ENCODE measurements at regions not wholly inside any gene's neighbourhood (a gene's known extent, or its start where the extent isn't known, plus 50 kb on each side); places are given as distances from the start of the nearest gene placed in this dataset.

DNA sequence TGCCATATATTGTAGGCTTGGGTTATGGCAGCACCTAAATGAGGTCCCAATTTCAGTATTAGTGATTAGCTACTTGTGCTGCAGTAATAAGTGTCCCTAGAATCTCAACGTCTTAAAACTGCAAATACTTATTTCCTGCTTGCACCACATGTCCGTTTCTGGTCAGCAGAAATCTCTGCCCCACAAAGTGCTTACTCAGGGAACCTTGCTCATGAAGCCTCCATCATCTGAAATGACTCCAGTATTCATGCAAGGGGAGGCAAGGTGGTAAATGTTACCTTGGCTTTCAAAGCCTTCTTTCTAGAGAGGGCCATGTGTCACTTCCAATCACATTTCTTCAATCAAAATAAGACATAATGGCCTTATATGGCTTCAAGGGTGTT lies 274.2 kb upstream of the KAZN start:
- DNase-seq (ENCODE audit: low spot score) = no peak
- TF ChIP-seq, protein P1, sequence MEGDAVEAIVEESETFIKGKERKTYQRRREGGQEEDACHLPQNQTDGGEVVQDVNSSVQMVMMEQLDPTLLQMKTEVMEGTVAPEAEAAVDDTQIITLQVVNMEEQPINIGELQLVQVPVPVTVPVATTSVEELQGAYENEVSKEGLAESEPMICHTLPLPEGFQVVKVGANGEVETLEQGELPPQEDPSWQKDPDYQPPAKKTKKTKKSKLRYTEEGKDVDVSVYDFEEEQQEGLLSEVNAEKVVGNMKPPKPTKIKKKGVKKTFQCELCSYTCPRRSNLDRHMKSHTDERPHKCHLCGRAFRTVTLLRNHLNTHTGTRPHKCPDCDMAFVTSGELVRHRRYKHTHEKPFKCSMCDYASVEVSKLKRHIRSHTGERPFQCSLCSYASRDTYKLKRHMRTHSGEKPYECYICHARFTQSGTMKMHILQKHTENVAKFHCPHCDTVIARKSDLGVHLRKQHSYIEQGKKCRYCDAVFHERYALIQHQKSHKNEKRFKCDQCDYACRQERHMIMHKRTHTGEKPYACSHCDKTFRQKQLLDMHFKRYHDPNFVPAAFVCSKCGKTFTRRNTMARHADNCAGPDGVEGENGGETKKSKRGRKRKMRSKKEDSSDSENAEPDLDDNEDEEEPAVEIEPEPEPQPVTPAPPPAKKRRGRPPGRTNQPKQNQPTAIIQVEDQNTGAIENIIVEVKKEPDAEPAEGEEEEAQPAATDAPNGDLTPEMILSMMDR (IDR thresholded peaks at IDR 0.05; ENCODE audit: extremely low read depth, missing control alignments) = no peak

GRCh38 chr1:14326857-14327256 lies 271.6 kb upstream of the KAZN start:
- TF ChIP-seq, protein P1 (IDR thresholded peaks at IDR 0.05; ENCODE audit: extremely low read depth, missing control alignments) = no peak
- DNase-seq (ENCODE audit: low spot score) = no peak

- DNase-seq (ENCODE audit: low spot score) = no peak
- TF ChIP-seq, protein P1 (IDR thresholded peaks at IDR 0.05; ENCODE audit: extremely low read depth, missing control alignments) = no peak
Measured at GRCh38 chr1:14328685-14329084, 269.8 kb upstream of the KAZN start.

DNA sequence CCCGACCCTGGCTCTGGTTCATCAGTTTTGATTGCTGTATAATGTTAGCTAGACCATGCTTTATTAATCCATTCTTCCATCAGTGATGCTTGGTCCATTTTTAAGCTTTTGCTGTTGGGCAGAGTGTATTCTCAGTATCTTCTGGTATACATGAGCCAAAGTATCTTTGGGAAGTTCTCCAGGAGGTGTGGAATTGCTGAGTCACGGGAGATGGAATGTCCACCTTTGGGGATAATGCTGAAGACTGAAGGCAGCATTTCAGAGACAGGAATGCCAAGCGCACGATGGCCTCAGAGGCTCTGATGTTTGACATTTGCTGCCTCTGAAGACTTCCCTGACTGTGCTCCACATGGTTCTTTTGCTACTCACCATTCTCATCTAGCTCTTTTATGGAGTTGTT lies 266.3 kb upstream of the KAZN start:
- TF ChIP-seq, protein P1 (IDR thresholded peaks at IDR 0.05; ENCODE audit: extremely low read depth, missing control alignments) = no peak
- no peak for DNase-seq (ENCODE audit: low spot score)

- TF ChIP-seq, protein P1 (IDR thresholded peaks at IDR 0.05; ENCODE audit: extremely low read depth, missing control alignments) = no peak
- no peak for DNase-seq (ENCODE audit: low spot score)
Measured at GRCh38 chr1:14334336-14335176, 263.9 kb upstream of the KAZN start.

DNA sequence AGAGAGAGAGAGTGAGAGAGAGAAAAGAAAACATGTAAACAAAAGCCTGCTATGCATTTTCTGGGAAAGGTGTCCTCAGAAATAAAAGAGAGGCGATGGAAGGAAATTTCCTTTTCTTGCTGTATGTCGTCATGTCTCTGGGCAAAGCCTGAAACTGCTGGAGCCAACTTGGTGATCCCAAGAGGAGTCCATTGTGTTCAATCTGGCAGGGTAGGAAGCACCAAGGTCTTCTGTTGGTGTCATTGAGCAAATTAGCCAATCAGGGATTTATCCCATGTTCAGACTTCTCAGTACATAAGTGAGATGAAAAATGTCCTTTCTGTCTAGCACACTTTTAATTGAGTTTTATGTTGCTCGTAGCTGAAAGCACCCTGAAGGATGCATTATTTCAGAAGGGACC lies 260.0 kb upstream of the KAZN start:
- DNase-seq (ENCODE audit: low spot score) = no peak
- TF ChIP-seq, protein P1 (IDR thresholded peaks at IDR 0.05; ENCODE audit: extremely low read depth, missing control alignments) = no peak

- TF ChIP-seq, protein P1 (IDR thresholded peaks at IDR 0.05; ENCODE audit: extremely low read depth, missing control alignments) = no peak
- no peak for DNase-seq (ENCODE audit: low spot score)
Measured at GRCh38 chr1:14339288-14339687, 259.2 kb upstream of the KAZN start.
